Globus pallidus (tissue), 1 donor: ENCODE measurements at regions not wholly inside any gene's neighbourhood (a gene's known extent, or its start where the extent isn't known, plus 50 kb on each side); places are given as distances from the start of the nearest gene placed in this dataset.
"Not testable (repeated sequence)": the region's sequence is repeated elsewhere in the genome, so short reads cannot be mapped to it uniquely, and the experiment has no call there.

Experiments used
- DNase-seq: peaks from one replicate; pipeline ENCODE4 v3.0.0-alpha.2; 2015; ENCODE audit warnings: low spot score

GRCh38 chr10:7069706-7070105 is 341.1 kb downstream of the SFMBT2 start:
- no peak for DNase-seq

- peak; percentile 37 for DNase-seq
These were observed 354.6 kb downstream of the SFMBT2 start for GRCh38 chr10:7056216-7056615.

- no peak for DNase-seq
These were observed 355.9 kb downstream of the SFMBT2 start for GRCh38 chr10:7054915-7055314.

GRCh38 chr10:7053195-7053594 is 357.6 kb downstream of the SFMBT2 start:
- DNase-seq: no peak

GRCh38 chr10:7050024-7050423 is 360.8 kb downstream of the SFMBT2 start:
- not testable (repeated sequence) for DNase-seq

- DNase-seq: no peak
These were observed 362.8 kb downstream of the SFMBT2 start for GRCh38 chr10:7048061-7048460.

GRCh38 chr10:7046615-7047014 is 364.2 kb downstream of the SFMBT2 start:
- DNase-seq: no peak

- DNase-seq: peak; percentile 29
These were observed 364.8 kb downstream of the SFMBT2 start for GRCh38 chr10:7045891-7046599.

GRCh38 chr10:7043055-7043653 is 367.7 kb downstream of the SFMBT2 start:
- DNase-seq: no peak

GRCh38 chr10:7042419-7043054 is 368.3 kb downstream of the SFMBT2 start:
- no peak for DNase-seq

GRCh38 chr10:7042000-7042399 is 368.8 kb downstream of the SFMBT2 start:
- DNase-seq: no peak

GRCh38 chr10:7040681-7041080 is 370.2 kb downstream of the SFMBT2 start:
- no peak for DNase-seq

GRCh38 chr10:7039859-7040258 is 371.0 kb downstream of the SFMBT2 start:
- DNase-seq: no peak

- no peak for DNase-seq
These were observed 372.4 kb downstream of the SFMBT2 start for GRCh38 chr10:7038416-7038815.

GRCh38 chr10:7037434-7037833 is 373.4 kb downstream of the SFMBT2 start:
- not testable (repeated sequence) for DNase-seq

GRCh38 chr10:7036951-7037350 is 373.9 kb downstream of the SFMBT2 start:
- DNase-seq: peak; percentile 9

- DNase-seq: no peak
These were observed 375.6 kb downstream of the SFMBT2 start for GRCh38 chr10:7035126-7035761.

- DNase-seq: no peak
These were observed 377.8 kb downstream of the SFMBT2 start for GRCh38 chr10:7033031-7033430.

GRCh38 chr10:7030134-7030855 is 380.5 kb downstream of the SFMBT2 start:
- DNase-seq: no peak

GRCh38 chr10:7029672-7030071 is 381.2 kb downstream of the SFMBT2 start:
- no peak for DNase-seq

GRCh38 chr10:7028809-7029166 is 382.0 kb downstream of the SFMBT2 start:
- DNase-seq: no peak
